Omental fat pad (tissue), 3 donors: ENCODE measurements at regions not wholly inside any gene's neighbourhood (a gene's known extent, or its start where the extent isn't known, plus 50 kb on each side); places are given as distances from the start of the nearest gene placed in this dataset.
A peak's percentile ranks its signal among the peaks of the same experiment; 100 is the strongest.

Experiments used
- ATAC-seq: fragments of 150-250 bp; one replicate; pipeline ENCODE4 v1.9.1; 2016; ENCODE audit warnings: mild to moderate bottlenecking, moderate library complexity; ENCODE audit not compliant: low FRiP score
- DNase-seq: peaks from one replicate; pipeline ENCODE4 v3.0.0-alpha.2; 2019; ENCODE audit warnings: low spot score
- CTCF ChIP-seq, 3 donors: fragments of 450-650 bp; IDR thresholded peaks; one replicate each; pipeline ENCODE4 v1.5.1; 2016 to 2017; ENCODE audit warnings: antibody characterized with exemption in 3 of 3, mild to moderate bottlenecking in 3 of 3, moderate library complexity in 2 of 3

GRCh38 chr1:244318078-244318477 lies 133.6 kb downstream of the ADSS2 start:
- no peak for ATAC-seq
- DNase-seq, result no peak
- TF ChIP-seq CTCF (IDR thresholded peaks at IDR 0.05), result no peak

GRCh38 chr1:244318512-244318911 lies 133.2 kb downstream of the ADSS2 start:
- ATAC-seq (no peak), DNase-seq (no peak)

DNA sequence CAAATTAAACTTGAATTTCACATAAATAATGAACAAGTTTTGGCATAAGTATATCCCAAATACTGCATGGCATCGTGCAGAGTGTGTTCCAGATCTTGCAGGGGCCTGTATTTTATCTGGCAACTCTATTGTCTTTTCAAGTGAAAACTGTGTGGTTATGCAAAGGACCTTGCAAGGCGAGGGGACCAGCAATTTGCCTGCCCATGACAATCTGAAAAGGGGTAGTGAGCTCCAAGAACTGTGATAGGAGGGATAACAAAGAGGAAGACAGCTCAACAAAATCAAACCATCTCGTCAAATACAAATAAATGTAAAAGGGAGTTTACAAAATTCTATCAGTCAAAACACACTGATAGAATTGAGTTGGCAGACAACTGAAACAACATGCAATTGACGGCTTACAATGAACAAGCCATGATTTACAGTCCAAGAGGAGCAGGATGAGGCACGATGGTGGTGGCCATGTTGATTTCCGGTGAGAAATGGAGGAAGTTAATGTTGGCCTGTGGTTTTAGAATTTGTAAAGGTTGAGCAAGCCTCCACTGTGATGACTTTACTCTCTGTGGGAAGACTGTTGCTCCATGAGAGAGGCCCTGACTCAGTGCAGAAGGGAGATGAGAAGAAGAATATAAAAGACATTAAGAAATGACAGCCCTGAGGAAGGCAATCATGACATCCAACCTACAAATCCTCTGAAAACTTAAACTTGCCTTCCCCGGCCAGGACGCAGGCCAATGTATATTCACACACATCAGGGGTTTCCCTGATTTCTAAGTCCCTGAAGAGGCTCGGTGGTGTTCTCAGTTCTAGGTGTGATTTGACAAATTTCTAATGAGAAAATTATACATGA lies 132.2 kb downstream of the ADSS2 start:
- DNase-seq (no peak), ATAC-seq (no peak)
- TF ChIP-seq CTCF (IDR thresholded peaks at IDR 0.05), result no peak

More at GRCh38 chr1:244318512-244318911, 133.2 kb downstream of the ADSS2 start:
- TF ChIP-seq CTCF (IDR thresholded peaks at IDR 0.05), result no peak

DNA sequence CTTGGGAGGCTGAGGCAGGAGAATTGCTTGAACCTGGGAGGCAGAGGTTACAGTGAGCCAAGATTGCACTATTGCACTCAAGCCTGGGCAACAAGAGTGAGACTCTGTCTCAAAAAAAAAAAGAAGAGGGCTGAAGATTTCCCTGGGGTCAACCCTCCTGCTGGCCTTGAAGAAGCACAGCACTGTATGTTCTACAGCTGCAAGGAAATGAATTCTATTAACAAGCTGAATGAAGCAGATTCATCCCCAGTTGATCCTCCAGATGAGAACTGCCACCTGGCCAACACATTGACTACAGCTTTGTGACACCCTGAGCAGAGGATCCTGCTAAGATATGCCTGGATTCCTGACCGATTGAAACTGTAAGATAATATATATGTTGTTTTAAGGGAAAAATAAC lies 129.5 kb downstream of the ADSS2 start:
- no peak for DNase-seq
- TF ChIP-seq CTCF (IDR thresholded peaks at IDR 0.05), result no peak
- ATAC-seq, result no peak

DNA sequence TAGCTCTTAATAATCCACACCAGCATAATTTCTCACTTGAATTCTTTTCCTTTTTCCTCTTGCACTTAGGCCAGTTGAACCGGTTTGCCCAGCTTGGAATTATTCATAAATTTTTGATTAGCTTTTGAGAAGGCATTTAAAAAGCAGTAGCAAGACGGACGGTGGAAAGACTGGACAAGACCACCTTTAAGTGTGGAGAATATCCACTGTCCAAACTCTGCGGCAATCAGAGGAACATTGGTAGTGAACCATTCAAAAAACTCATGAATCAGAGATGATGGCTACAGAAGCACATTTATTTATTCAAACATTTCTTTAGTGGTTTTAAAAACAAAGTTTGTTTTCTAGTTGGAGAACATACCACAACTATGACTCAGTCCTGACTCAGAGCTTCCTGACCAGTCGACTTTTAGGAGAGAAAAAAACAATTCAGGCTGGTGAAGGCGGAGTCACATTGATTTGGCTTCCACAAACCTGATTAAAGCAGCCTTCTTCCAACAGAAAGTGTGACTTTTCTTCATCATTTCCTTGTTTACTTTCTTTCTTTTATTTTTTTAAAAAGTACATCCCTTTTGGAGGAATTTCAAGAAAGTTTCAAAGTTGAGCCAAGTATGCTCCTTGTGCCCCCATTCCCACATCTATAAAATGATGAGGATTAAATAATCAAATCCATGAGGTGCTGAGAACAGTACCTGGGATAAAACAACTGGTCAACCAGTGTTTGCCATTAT lies 128.8 kb downstream of the ADSS2 start:
- DNase-seq, result no peak

DNA sequence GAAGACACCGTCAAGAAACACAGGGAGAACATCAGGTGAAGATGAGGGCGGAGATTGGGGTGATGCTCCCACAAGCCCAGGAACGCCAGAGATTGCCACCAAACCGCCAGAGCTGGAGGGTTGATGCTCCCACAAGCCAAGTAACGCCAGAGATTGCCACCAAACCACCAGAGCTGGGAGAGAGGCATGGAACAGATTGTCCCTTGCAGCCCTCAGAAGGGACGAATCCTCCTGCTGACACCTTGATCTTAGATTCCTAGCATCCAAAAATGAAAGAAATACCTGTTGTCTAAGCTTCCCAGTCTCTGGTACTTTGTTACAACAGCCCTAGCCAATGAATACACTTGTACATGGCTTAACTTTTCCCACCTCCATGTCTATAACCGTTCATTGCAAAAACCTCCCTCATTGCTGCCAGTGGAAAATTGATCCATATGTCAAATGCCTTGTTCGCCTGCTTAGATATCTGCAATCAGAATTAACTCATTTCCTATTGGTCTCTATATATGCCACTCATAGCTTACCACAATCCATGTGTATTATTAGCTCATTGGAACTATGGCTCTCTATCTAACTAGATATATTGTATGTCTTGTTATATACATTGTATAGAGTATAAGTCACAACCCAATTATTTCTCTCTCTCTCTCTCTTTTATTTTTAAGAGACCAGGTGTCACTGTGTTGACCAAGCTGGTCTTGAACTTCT lies 127.4 kb downstream of the ADSS2 start:
- ATAC-seq, result no peak
- no peak for DNase-seq
- TF ChIP-seq CTCF (IDR thresholded peaks at IDR 0.05), result no peak

More for the DNA sequence above, 128.8 kb downstream of the ADSS2 start:
- TF ChIP-seq CTCF (IDR thresholded peaks at IDR 0.05), result no peak
- peak; percentile 86 for ATAC-seq
